WI38 (cell line): ENCODE measurements at regions not wholly inside any gene's neighbourhood (a gene's known extent, or its start where the extent isn't known, plus 50 kb on each side); places are given as distances from the start of the nearest gene placed in this dataset.

Experiments used
- H3K4me3 ChIP-seq: 2 replicates; pipeline ENCODE4 v1.5.1; 2011; ENCODE audit warnings: low read depth, mild to moderate bottlenecking, control low read depth, low read length
- TF ChIP-seq, protein P1 (sequence below): IDR thresholded peaks from 2 replicates; pipeline ENCODE4 v1.5.1; 2012; ENCODE audit warnings: low read depth, mild to moderate bottlenecking, control low read depth, low read length

DNA sequence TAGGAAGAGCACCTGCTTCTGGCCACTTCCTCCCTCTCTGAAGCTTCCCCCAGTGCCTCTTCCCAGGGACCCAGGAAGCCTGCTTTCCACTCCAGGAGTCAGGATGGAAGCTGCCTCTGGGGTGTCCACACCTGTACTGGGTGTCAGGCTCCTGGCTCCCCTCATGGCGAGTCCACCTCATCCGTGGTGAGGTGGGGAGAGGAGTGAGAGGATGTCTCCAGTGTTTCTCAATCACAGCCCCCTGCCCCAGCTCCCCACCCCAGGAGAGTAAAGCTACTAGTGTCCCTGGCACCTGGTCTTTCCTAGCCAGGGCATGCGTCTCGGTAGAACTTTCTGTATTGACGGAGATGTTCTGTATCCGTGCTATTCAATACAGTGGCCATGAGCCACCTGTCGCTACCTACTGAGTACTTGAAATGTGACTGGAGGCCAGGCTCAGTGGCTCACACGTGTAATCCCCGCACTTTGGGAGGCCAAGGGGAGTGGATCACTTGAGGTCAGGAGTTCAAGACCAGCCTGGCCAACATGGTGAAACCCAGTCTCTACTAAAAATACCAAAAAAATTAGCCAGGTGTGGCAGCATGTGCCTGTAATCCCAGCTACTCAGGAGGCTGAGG lies 171.2 kb upstream of the HAAO start:
- TF ChIP-seq, protein P1, sequence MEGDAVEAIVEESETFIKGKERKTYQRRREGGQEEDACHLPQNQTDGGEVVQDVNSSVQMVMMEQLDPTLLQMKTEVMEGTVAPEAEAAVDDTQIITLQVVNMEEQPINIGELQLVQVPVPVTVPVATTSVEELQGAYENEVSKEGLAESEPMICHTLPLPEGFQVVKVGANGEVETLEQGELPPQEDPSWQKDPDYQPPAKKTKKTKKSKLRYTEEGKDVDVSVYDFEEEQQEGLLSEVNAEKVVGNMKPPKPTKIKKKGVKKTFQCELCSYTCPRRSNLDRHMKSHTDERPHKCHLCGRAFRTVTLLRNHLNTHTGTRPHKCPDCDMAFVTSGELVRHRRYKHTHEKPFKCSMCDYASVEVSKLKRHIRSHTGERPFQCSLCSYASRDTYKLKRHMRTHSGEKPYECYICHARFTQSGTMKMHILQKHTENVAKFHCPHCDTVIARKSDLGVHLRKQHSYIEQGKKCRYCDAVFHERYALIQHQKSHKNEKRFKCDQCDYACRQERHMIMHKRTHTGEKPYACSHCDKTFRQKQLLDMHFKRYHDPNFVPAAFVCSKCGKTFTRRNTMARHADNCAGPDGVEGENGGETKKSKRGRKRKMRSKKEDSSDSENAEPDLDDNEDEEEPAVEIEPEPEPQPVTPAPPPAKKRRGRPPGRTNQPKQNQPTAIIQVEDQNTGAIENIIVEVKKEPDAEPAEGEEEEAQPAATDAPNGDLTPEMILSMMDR = no peak
- H3K4me3 ChIP-seq = no peak overlapping the region

DNA sequence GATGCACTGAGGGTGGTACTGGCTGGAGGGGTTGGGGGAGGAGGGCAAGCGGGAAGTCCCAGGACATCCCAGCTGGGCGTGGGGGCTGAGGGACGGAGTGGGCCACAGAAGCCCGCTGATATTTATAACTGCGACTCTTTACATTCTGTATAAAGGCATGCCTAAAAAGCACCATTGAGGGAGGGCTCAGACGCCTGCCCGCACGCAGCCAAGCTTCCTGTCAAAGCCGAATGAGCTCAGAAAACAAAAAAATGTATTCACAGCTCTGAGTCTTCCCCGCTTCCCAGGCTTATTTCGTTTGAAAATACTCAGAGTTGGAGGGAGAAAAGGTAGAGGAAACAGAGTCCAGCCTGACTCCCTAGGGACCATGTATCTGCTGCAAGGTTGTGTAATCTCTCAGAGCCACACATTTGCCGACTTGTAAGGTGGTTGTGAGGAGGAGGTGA lies 170.1 kb upstream of the HAAO start:
- H3K4me3 ChIP-seq = no peak overlapping the region
- TF ChIP-seq, protein P1 = no peak

DNA sequence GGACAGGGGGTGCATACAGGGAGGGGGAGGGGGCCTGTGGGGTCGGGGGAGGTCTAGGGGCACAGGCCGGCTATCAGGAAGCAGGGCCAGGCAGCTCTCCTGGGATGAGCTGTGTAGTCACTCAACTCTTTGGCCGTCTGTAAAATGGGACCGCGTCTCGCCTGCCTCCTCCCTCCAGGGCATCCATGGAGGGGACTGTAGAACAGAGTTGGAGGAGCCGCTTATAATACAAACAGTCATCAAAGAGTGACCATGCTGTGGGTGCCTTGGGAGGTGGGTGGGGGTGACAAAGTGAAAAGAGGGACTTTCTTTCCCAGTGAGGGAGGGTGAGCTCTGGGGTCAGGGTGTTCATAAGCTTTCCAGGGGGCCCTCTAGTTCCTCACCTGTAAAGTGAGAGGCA lies 169.6 kb upstream of the HAAO start:
- TF ChIP-seq, protein P1 = no peak
- no peak overlapping the region for H3K4me3 ChIP-seq

DNA sequence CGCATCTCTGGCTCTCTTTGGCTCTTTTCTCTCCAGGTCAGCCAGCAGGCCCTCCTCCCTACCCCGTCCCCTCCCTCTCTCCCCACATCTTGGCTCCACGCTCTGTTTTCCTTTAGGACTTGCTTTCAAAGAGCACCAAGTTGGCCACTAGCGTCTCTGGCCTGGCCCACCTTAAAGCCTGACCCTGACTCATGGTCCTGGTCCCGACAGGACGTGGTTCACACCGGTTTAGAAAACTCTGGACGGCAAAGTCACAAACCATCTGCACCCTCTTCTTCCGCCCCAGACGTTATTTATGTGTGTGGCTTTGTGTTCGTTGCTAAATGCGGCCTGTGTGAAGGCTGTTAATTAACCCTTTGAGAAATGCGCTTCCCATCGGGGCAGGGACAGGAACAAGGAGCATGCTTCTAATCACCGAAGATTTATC lies 169.0 kb upstream of the HAAO start:
- no peak overlapping the region for H3K4me3 ChIP-seq
- TF ChIP-seq, protein P1 = no peak

DNA sequence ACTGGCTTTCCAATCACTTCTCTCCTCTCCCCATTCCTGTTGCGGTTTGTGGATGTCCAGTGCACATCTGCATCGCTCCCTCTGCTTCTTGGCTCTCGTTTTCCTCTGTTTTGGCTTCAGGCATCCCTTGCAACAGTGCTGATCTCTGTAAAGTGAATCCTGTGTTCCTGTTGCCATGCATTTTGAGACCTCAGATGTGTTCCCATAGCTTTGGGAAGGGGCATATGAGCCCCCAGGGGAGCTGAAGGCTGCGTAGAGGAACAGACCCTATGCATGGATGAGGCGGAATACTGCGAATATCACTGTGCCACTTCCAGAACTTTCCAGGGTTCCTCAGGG lies 168.4 kb upstream of the HAAO start:
- no peak overlapping the region for H3K4me3 ChIP-seq
- TF ChIP-seq, protein P1 = no peak

DNA sequence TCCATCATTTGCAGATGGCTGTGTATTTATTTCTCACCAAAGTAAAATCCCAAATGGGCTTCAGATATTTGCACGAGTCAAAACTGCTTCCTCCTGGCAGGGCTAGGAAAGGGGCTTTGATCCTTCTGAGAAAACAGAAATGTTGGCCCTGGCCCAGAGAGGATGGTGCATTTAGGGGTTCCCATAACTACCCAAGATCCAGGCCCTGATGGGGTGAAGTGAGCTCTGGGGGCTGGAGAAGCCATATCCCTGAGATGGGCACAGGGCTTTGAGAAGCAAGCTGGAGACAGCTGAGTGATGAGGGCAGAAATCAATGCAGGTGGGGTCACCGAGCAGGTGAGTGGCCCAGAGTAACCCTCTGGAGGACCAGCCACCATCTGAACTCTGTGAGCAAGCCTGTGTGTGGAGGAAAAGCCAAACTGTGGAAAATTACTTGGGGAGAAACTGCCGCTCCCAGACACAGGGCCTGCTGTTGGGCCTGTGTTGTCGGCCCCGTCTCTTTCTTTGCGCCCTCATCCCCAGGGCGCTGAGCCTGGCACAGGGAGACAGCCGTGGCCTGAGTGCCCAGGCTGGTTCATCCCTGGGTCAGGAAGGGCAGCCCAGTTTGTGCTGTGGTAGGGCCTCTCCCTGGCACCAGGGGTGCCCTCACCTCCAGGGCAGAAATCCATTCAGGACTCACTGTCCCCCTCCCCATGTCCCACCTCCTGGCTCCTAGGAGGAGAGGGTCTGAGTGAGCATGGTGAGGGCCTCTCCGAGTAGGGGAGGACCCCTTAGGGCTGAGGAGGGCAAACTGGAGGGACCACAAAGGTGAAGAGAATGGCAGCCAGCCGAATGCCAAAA lies 167.8 kb upstream of the HAAO start:
- H3K4me3 ChIP-seq = no peak overlapping the region
- TF ChIP-seq, protein P1 = no peak
